Central memory CD4-positive, alpha-beta T cell (primary cell): ENCODE measurements at regions not wholly inside any gene's neighbourhood (a gene's known extent, or its start where the extent isn't known, plus 50 kb on each side); places are given as distances from the start of the nearest gene placed in this dataset.

ENCODE experiments used
- DNase-seq: peaks from one replicate; pipeline ENCODE4 v3.0.0; 2022

GRCh38 chr18:47530695-47531094 is 279.2 kb upstream of the SKOR2 start:
- DNase-seq, result no peak

GRCh38 chr18:47528343-47528742 is 276.9 kb upstream of the SKOR2 start:
- no peak for DNase-seq

GRCh38 chr18:47526147-47526546 is 274.7 kb upstream of the SKOR2 start:
- DNase-seq, result no peak

- no peak for DNase-seq
These were observed 270.9 kb upstream of the SKOR2 start for GRCh38 chr18:47522359-47522758.

- no peak for DNase-seq
These were observed 268.8 kb upstream of the SKOR2 start for GRCh38 chr18:47520263-47520662.

- no peak for DNase-seq
These were observed 268.2 kb upstream of the SKOR2 start for GRCh38 chr18:47519706-47520105.

- no peak for DNase-seq
These were observed 267.8 kb upstream of the SKOR2 start for GRCh38 chr18:47519277-47519676.

- DNase-seq, result no peak
These were observed 262.2 kb upstream of the SKOR2 start for GRCh38 chr18:47513614-47514013.

GRCh38 chr18:47512726-47513435 is 261.4 kb upstream of the SKOR2 start:
- no peak for DNase-seq

- no peak for DNase-seq
These were observed 260.6 kb upstream of the SKOR2 start for GRCh38 chr18:47512056-47512455.

- DNase-seq, result no peak
These were observed 259.4 kb upstream of the SKOR2 start for GRCh38 chr18:47510831-47511230.

GRCh38 chr18:47507651-47508050 is 256.2 kb upstream of the SKOR2 start:
- DNase-seq, result no peak

GRCh38 chr18:47506897-47507296 is 255.4 kb upstream of the SKOR2 start:
- no peak for DNase-seq

GRCh38 chr18:47501946-47502345 is 250.5 kb upstream of the SKOR2 start:
- DNase-seq, result no peak

- DNase-seq, result no peak
These were observed 249.5 kb upstream of the SKOR2 start for GRCh38 chr18:47500930-47501329.

- DNase-seq, result no peak
These were observed 241.2 kb upstream of the SKOR2 start for GRCh38 chr18:47492691-47493090.

- DNase-seq, result no peak
These were observed 239.4 kb upstream of the SKOR2 start for GRCh38 chr18:47490882-47491281.

GRCh38 chr18:47485221-47485797 is 233.8 kb upstream of the SKOR2 start:
- DNase-seq, result no peak

- no peak for DNase-seq
These were observed 232.6 kb upstream of the SKOR2 start for GRCh38 chr18:47484068-47484467.

GRCh38 chr18:47480166-47480565 is 228.7 kb upstream of the SKOR2 start:
- DNase-seq, result no peak

GRCh38 chr18:47471784-47472183 is 220.3 kb upstream of the SKOR2 start:
- DNase-seq, result no peak

- DNase-seq, result no peak
These were observed 219.5 kb upstream of the SKOR2 start for GRCh38 chr18:47470941-47471340.

- DNase-seq, result no peak
These were observed 218.1 kb upstream of the SKOR2 start for GRCh38 chr18:47469576-47469975.

- no peak for DNase-seq
These were observed 210.5 kb upstream of the SKOR2 start for GRCh38 chr18:47461977-47462376.

GRCh38 chr18:47461406-47461948 is 210.0 kb upstream of the SKOR2 start:
- no peak for DNase-seq
